ENCODE measurements at regions not wholly inside any gene's neighbourhood (a gene's known extent, or its start where the extent isn't known, plus 50 kb on each side); places are given as distances from the start of the nearest gene placed in this dataset.
"Not testable (repeated sequence)": the region's sequence is repeated elsewhere in the genome, so short reads cannot be mapped to it uniquely, and the experiment has no call there.

- H3K27me3 Mint-ChIP-seq (ENCODE audit: low read depth): no peaks in the 10 kb centered on the region
- no peak for TF ChIP-seq CTCF (IDR thresholded peaks at IDR 0.05; ENCODE audit: unreplicated experiment in 3 of 3)
Measured at GRCh38 chr16:72590151-72590937, 418.4 kb upstream of the PMFBP1 start.

GRCh38 chr16:72588551-72588950 is 416.6 kb upstream of the PMFBP1 start:
- H3K4me3 Mint-ChIP-seq: no peak overlapping the region
- TF ChIP-seq CTCF (IDR thresholded peaks at IDR 0.05; ENCODE audit: unreplicated experiment in 3 of 3): no peak
- H3K27me3 Mint-ChIP-seq (ENCODE audit: low read depth): no peaks in the 10 kb centered on the region
- H3K4me1 Mint-ChIP-seq: peaks cover 9% of the 10 kb centered on the region
- no peak overlapping the region for H3K27ac Mint-ChIP-seq
- H3K9me3 Mint-ChIP-seq: peaks cover under 1% of the 10 kb centered on the region
- no peaks in the 10 kb centered on the region for H3K36me3 Mint-ChIP-seq (ENCODE audit: low read depth)

More at GRCh38 chr16:72590151-72590937, 418.4 kb upstream of the PMFBP1 start:
- H3K27ac Mint-ChIP-seq: peak overlapping the region in 2 of 3 experiments; percentile 24 to 31
- H3K36me3 Mint-ChIP-seq (ENCODE audit: low read depth): no peaks in the 10 kb centered on the region
- no peak overlapping the region for H3K4me3 Mint-ChIP-seq
- H3K9me3 Mint-ChIP-seq: no peaks in the 10 kb centered on the region
- H3K4me1 Mint-ChIP-seq: peaks cover 9% of the 10 kb centered on the region

GRCh38 chr16:72578061-72578460 is 406.1 kb upstream of the PMFBP1 start:
- H3K4me3 Mint-ChIP-seq; H3K36me3 Mint-ChIP-seq (ENCODE audit: low read depth); H3K27me3 Mint-ChIP-seq (ENCODE audit: low read depth); H3K27ac Mint-ChIP-seq; H3K4me1 Mint-ChIP-seq: not testable (repeated sequence)
- peaks cover 18% of the 10 kb centered on the region for H3K9me3 Mint-ChIP-seq

- peaks cover 2% of the 10 kb centered on the region for H3K9me3 Mint-ChIP-seq
- TF ChIP-seq CTCF (IDR thresholded peaks at IDR 0.05; ENCODE audit: unreplicated experiment in 3 of 3): no peak
- H3K36me3 Mint-ChIP-seq (ENCODE audit: low read depth): no peaks in the 10 kb centered on the region
- H3K4me3 Mint-ChIP-seq: no peak overlapping the region
- no peaks in the 10 kb centered on the region for H3K27me3 Mint-ChIP-seq (ENCODE audit: low read depth)
- no peak overlapping the region for H3K27ac Mint-ChIP-seq
- H3K4me1 Mint-ChIP-seq: no peaks in the 10 kb centered on the region
Measured at GRCh38 chr16:72576189-72576588, 404.2 kb upstream of the PMFBP1 start.

GRCh38 chr16:72569677-72570076 is 397.7 kb upstream of the PMFBP1 start:
- no peak overlapping the region for H3K27ac Mint-ChIP-seq
- H3K36me3 Mint-ChIP-seq (ENCODE audit: low read depth): no peaks in the 10 kb centered on the region
- H3K4me1 Mint-ChIP-seq: no peaks in the 10 kb centered on the region
- H3K27me3 Mint-ChIP-seq (ENCODE audit: low read depth): no peaks in the 10 kb centered on the region
- TF ChIP-seq CTCF (IDR thresholded peaks at IDR 0.05; ENCODE audit: unreplicated experiment in 3 of 3): no peak
- no peaks in the 10 kb centered on the region for H3K9me3 Mint-ChIP-seq
- H3K4me3 Mint-ChIP-seq: no peak overlapping the region

- H3K36me3 Mint-ChIP-seq (ENCODE audit: low read depth): no peaks in the 10 kb centered on the region
- no peaks in the 10 kb centered on the region for H3K9me3 Mint-ChIP-seq
- H3K27ac Mint-ChIP-seq: no peak overlapping the region
- no peak overlapping the region for H3K4me3 Mint-ChIP-seq
- H3K4me1 Mint-ChIP-seq: no peaks in the 10 kb centered on the region
- no peak for TF ChIP-seq CTCF (IDR thresholded peaks at IDR 0.05; ENCODE audit: unreplicated experiment in 3 of 3)
- no peaks in the 10 kb centered on the region for H3K27me3 Mint-ChIP-seq (ENCODE audit: low read depth)
Measured at GRCh38 chr16:72568502-72568901, 396.5 kb upstream of the PMFBP1 start.

Data from nephron (organoid).